AG10803 (cell line): ENCODE measurements at regions not wholly inside any gene's neighbourhood (a gene's known extent, or its start where the extent isn't known, plus 50 kb on each side); places are given as distances from the start of the nearest gene placed in this dataset.

Source experiments
- DNase-seq: peaks from one replicate; pipeline ENCODE4 v3.0.0; 2010; ENCODE audit warnings: low read depth
- H3K4me3 ChIP-seq: 2 replicates; pipeline ENCODE4 v1.5.1; 2011; ENCODE audit warnings: mild to moderate bottlenecking, low read length, control low read depth
- TF ChIP-seq, protein P1 (sequence below): conservative IDR thresholded peaks from 2 replicates; pipeline ENCODE4 v1.5.1; 2011; ENCODE audit warnings: mild to moderate bottlenecking, low read length, control low read depth, inconsistent platforms

DNA sequence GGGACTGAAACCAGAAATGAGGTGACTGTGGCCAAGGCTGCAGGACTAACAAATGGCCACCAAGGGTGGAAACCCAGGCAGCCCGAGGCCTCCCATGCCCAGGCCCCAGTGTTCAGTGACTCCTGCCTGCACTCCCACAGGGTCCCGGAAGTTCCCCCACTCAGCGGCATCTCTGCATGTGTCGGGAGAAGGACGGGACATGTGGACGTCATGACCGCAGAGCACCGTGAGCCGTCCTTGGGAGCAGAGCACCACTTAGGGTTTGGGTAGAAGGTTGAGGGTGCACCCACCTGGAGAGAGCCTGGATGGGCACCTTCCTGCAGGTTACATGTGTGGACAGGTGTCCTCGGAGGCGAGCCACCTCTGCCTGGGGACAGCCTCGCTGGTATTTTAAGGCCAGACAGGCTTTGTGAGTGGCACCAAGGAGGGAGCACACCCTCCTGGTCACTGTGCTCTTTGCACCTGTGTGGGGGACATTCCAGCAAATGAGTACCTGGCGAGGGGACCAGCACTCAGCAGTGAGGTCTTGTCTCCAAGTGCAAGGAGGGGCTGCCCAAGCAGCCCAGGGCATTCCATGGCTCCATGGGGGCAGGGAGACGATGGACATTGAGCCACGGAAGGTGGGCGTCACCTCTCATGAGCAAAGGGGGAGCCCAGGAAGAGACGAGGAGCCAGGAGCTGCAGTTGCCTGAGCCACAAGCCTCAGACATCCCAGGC is 95.3 kb upstream of the TCERG1L start:
- TF ChIP-seq, protein P1, sequence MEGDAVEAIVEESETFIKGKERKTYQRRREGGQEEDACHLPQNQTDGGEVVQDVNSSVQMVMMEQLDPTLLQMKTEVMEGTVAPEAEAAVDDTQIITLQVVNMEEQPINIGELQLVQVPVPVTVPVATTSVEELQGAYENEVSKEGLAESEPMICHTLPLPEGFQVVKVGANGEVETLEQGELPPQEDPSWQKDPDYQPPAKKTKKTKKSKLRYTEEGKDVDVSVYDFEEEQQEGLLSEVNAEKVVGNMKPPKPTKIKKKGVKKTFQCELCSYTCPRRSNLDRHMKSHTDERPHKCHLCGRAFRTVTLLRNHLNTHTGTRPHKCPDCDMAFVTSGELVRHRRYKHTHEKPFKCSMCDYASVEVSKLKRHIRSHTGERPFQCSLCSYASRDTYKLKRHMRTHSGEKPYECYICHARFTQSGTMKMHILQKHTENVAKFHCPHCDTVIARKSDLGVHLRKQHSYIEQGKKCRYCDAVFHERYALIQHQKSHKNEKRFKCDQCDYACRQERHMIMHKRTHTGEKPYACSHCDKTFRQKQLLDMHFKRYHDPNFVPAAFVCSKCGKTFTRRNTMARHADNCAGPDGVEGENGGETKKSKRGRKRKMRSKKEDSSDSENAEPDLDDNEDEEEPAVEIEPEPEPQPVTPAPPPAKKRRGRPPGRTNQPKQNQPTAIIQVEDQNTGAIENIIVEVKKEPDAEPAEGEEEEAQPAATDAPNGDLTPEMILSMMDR, result no peak
- no peak for DNase-seq
- H3K4me3 ChIP-seq, result no peak overlapping the region

DNA sequence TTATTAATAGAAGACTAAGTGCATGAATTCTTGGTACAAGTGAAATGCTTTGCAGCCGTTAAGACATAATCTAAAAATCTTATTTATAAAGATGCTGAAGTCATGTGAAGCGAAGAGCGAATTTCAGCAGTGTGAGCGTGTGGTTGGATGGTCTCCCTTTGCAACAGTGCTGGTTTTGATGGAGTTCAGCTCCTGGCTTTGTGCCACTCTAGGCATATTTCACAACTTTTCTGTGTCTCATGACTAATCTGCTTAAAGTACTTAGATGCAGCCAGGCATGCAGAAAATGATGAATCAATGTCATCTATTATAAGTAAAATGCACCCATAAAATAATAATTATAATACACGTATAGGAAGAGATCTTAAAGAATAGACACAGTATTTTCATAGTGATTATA is 107.2 kb upstream of the TCERG1L start:
- DNase-seq, result no peak
- no peak overlapping the region for H3K4me3 ChIP-seq
- TF ChIP-seq, protein P1, result no peak

DNA sequence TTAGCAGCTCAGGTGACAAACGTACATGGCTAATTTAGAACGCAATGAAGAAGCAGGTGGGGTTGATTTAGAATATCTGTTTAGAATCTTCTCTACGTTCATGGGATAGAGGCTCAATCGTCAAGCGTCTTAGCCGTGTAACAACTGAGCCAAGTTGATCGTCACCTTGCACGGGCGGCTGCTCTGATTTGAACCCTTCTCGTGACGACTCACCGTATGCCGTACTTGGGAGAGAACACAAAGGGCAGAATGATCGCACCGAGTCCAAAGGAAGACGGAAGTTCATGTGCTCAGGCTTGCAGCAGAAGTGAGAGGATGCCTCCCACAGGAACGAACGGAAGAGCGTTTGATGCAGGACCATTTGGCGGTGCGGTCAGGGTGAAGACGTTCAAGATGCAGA is 108.3 kb upstream of the TCERG1L start:
- TF ChIP-seq, protein P1, result no peak
- DNase-seq, result no peak

DNA sequence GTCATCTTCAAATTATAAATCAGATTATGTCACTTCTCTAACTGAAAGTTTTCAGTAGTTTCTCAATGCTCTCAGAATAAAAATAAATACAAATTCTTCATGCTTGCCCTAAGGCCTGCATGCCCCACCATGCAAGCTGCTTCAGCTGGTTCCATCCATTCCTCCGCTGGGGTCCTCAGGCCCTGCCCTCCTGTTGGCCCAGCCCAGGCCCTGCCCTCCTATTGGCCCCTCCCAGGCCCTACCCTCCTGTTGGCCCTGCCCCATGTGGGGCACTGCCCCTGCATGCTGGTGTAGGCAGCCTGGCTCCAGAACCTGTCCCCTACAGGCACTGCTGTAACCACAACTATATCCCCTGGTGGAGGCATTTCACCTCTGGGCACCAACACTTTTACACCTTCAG is 109.3 kb upstream of the TCERG1L start:
- TF ChIP-seq, protein P1, result no peak
- H3K4me3 ChIP-seq, result no peak overlapping the region
- no peak for DNase-seq

More for the DNA sequence above, 108.3 kb upstream of the TCERG1L start:
- no peak overlapping the region for H3K4me3 ChIP-seq

DNA sequence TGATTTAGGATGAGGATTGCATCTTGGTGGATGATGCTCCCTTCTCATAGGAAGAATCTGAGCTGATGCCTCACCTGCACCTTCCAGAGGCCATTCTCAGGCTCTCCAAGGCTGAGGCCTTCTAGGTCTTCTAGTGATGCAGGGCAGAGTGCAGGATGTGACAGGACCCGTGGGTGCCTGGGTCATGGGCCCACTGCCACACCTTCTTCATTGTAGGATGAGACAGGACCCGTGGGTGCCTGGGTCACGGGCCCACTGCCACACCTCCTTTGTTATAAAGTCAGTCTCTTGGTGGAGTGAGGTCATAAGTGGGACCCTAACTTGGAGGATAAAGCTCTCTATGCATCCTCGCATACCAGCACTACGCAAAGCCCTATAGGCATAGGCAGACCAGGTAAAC is 109.9 kb upstream of the TCERG1L start:
- H3K4me3 ChIP-seq, result no peak overlapping the region
- TF ChIP-seq, protein P1, result no peak
- no peak for DNase-seq

DNA sequence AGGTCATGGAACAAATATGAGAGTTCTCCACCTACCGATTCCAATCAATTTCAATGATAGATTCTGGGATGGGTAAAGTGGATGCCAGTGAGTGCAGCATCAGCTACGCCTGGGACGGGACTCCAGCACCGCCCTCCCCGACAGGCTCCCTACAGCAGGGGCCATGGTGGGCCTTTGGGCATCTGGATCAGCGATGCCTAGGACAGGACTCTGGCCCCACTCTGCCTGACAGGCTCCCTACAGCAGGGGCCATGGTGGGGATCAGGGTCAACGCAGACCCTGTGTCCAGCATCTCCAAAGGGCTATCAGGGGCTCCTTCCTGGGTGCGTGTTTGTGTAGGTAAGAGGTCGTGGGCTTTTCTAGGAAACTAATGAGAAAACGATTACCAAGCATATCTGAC is 111.2 kb upstream of the TCERG1L start:
- no peak for DNase-seq
- no peak overlapping the region for H3K4me3 ChIP-seq
- TF ChIP-seq, protein P1, result no peak

DNA sequence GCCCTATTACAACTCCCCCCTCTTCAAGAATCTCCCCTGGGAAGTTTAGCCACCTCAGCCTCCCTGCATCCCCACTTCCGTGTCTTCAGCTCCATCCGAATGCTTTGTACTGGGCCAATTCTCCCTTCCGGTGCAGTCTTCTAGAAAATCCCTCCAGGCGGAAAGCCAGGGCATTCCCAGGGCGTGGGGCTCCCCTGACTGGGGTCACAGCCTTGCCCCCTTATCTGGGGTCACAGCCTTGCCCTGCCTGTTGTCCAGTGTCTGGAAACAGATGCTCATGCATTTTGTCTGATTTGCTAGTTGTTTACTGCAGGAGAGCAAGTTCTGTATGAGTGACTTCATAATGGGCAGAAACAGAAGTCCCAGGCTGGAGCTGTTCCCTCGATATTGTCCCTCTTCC is 112.5 kb upstream of the TCERG1L start:
- no peak for DNase-seq
- no peak overlapping the region for H3K4me3 ChIP-seq
- TF ChIP-seq, protein P1, result no peak
